ENCODE measurements at regions not wholly inside any gene's neighbourhood (a gene's known extent, or its start where the extent isn't known, plus 50 kb on each side); places are given as distances from the start of the nearest gene placed in this dataset.
A peak's percentile ranks its signal among the peaks of the same experiment; 100 is the strongest.

GRCh38 chr6:27095914-27096313, 151.6 kb upstream of the PRSS16 start:
- Histone ChIP-seq H3K9me3 (ENCODE audit: severe bottlenecking) (no peaks in the 10 kb centered on the region), H3K27ac (ENCODE audit: poor library complexity, severe bottlenecking) (no peak overlapping the region), H3K4me3 (ENCODE audit: severe bottlenecking) (no peak overlapping the region), H3K36me3 (ENCODE audit: low read depth) (no peaks in the 10 kb centered on the region), H3K27me3 (ENCODE audit: insufficient read depth, poor library complexity, severe bottlenecking) (no peaks in the 10 kb centered on the region), H3K4me1 (ENCODE audit: insufficient read depth, poor library complexity, severe bottlenecking) (peaks cover 7% of the 10 kb centered on the region)
- ATAC-seq (ENCODE audit: low read depth) (no peak), DNase-seq (ENCODE audit: low spot score) (no peak)
- no peak for TF ChIP-seq CTCF (IDR thresholded peaks at IDR 0.05; ENCODE audit: poor library complexity, severe bottlenecking)

- DNase-seq (ENCODE audit: low spot score) (peak; percentile 63), ATAC-seq (ENCODE audit: low read depth) (peak; percentile 85)
- Histone ChIP-seq H3K36me3 (ENCODE audit: low read depth) (no peaks in the 10 kb centered on the region), H3K9me3 (ENCODE audit: severe bottlenecking) (no peaks in the 10 kb centered on the region), H3K27me3 (ENCODE audit: insufficient read depth, poor library complexity, severe bottlenecking) (no peaks in the 10 kb centered on the region), H3K4me3 (ENCODE audit: severe bottlenecking) (peak overlapping the region; percentile 35), H3K27ac (ENCODE audit: poor library complexity, severe bottlenecking) (peak overlapping the region; percentile 23), H3K4me1 (ENCODE audit: insufficient read depth, poor library complexity, severe bottlenecking) (peaks cover 7% of the 10 kb centered on the region)
- no peak for TF ChIP-seq CTCF (IDR thresholded peaks at IDR 0.05; ENCODE audit: poor library complexity, severe bottlenecking)
These were observed 150.5 kb upstream of the PRSS16 start for GRCh38 chr6:27096834-27097511.

GRCh38 chr6:27098956-27099355, 148.5 kb upstream of the PRSS16 start:
- DNase-seq (ENCODE audit: low spot score) (no peak), ATAC-seq (ENCODE audit: low read depth) (no peak)
- peaks cover 7% of the 10 kb centered on the region for H3K4me1 ChIP-seq (ENCODE audit: insufficient read depth, poor library complexity, severe bottlenecking)
- H3K36me3 ChIP-seq (ENCODE audit: low read depth), result no peaks in the 10 kb centered on the region
- no peak overlapping the region for H3K4me3 ChIP-seq (ENCODE audit: severe bottlenecking)
- H3K27me3 ChIP-seq (ENCODE audit: insufficient read depth, poor library complexity, severe bottlenecking), result no peaks in the 10 kb centered on the region
- TF ChIP-seq CTCF (IDR thresholded peaks at IDR 0.05; ENCODE audit: poor library complexity, severe bottlenecking), result no peak
- H3K27ac ChIP-seq (ENCODE audit: poor library complexity, severe bottlenecking), result no peak overlapping the region
- peaks cover 2% of the 10 kb centered on the region for H3K9me3 ChIP-seq (ENCODE audit: severe bottlenecking)

- H3K9me3 ChIP-seq (ENCODE audit: severe bottlenecking), result peaks cover 2% of the 10 kb centered on the region
- no peak overlapping the region for H3K27ac ChIP-seq (ENCODE audit: poor library complexity, severe bottlenecking)
- no peak for TF ChIP-seq CTCF (IDR thresholded peaks at IDR 0.05; ENCODE audit: poor library complexity, severe bottlenecking)
- no peak for ATAC-seq (ENCODE audit: low read depth)
- H3K27me3 ChIP-seq (ENCODE audit: insufficient read depth, poor library complexity, severe bottlenecking), result no peaks in the 10 kb centered on the region
- peaks cover 7% of the 10 kb centered on the region for H3K4me1 ChIP-seq (ENCODE audit: insufficient read depth, poor library complexity, severe bottlenecking)
- H3K4me3 ChIP-seq (ENCODE audit: severe bottlenecking), result no peak overlapping the region
- no peak for DNase-seq (ENCODE audit: low spot score)
- no peaks in the 10 kb centered on the region for H3K36me3 ChIP-seq (ENCODE audit: low read depth)
These were observed 146.6 kb upstream of the PRSS16 start for GRCh38 chr6:27100921-27101320.

GRCh38 chr6:27101824-27102223, 145.7 kb upstream of the PRSS16 start:
- DNase-seq (ENCODE audit: low spot score) (no peak), ATAC-seq (ENCODE audit: low read depth) (0 out of 3 replicates have a peak, but pooled peaks have one; percentile 22)
- Histone ChIP-seq H3K27ac (ENCODE audit: poor library complexity, severe bottlenecking) (no peak overlapping the region), H3K36me3 (ENCODE audit: low read depth) (no peaks in the 10 kb centered on the region), H3K27me3 (ENCODE audit: insufficient read depth, poor library complexity, severe bottlenecking) (no peaks in the 10 kb centered on the region), H3K4me1 (ENCODE audit: insufficient read depth, poor library complexity, severe bottlenecking) (peaks cover 3% of the 10 kb centered on the region), H3K4me3 (ENCODE audit: severe bottlenecking) (no peak overlapping the region), H3K9me3 (ENCODE audit: severe bottlenecking) (peaks cover 2% of the 10 kb centered on the region)
- TF ChIP-seq CTCF (IDR thresholded peaks at IDR 0.05; ENCODE audit: poor library complexity, severe bottlenecking), result no peak
